GM18520 (cell line): ENCODE measurements at regions not wholly inside any gene's neighbourhood (a gene's known extent, or its start where the extent isn't known, plus 50 kb on each side); places are given as distances from the start of the nearest gene placed in this dataset.
A peak's percentile ranks its signal among the peaks of the same experiment; 100 is the strongest.
"Not testable (repeated sequence)": the region's sequence is repeated elsewhere in the genome, so short reads cannot be mapped to it uniquely, and the experiment has no call there.

Source experiments
- ATAC-seq: cut with Tn5 transposase; IDR thresholded peaks from one replicate; pipeline ENCODE4 v1.9.1; 2021; ENCODE audit not compliant: unreplicated experiment

DNA sequence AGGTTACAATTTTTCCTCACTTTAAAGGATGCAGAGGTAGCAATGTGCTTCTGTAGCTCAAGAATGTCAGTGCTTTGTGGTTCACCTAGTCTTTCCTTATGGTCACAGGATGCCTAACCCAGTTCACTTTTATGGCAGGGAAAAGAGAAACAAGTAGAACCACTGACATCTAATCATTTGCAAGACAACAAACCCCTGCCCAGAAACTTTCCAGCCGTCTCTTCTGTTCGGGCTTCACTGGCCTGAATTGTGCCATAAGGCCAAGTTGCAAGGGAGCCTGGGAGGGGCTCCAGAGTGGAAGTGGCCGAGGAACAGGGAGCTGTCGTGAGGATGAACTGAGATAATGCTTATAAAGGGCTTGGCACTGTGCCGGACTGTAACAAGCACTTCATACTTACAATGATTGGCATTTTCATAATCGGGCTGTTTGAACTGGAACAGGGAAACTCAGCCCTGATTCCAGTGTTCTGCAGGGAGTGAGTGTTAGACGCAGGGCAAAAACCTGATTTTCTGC is 212.6 kb downstream of the BCAS1 start:
- no peak for ATAC-seq

GRCh38 chr20:53856300-53857295 is 213.8 kb downstream of the BCAS1 start:
- no peak for ATAC-seq

DNA sequence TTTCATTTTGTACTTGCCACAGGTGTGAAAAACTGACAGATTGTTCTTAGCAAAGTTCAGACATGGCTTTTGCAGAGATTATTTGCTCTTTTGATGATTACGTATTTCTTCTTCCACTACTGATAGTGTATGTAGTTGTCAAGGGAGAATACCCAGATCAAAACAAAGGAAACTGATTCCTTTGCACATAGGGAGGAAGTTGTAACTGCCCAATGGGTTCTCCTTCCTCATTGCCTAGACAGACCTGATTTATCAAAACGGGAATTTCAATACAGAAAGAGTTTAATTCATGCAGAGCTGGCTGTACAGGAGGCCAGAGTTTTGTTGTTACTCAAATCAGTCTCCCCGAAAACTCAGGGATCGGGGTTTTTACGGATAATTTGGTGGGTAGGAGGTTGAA is 214.7 kb downstream of the BCAS1 start:
- no peak for ATAC-seq

DNA sequence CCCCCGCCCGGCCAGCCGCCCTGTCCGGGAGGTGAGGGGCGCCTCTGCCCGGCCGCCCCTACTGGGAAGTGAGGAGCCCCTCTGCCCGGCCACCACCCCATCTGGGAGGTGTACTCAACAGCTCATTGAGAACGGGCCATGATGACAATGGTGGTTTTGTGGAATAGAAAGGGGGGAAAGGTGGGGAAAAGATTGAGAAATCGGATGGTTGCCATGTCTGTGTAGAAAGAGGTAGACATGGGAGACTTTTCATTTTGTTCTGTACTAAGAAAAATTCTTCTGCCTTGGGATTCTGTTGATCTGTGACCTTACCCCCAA is 215.8 kb downstream of the BCAS1 start:
- not testable (repeated sequence) for ATAC-seq

GRCh38 chr20:53853111-53853713 is 217.2 kb downstream of the BCAS1 start:
- no peak for ATAC-seq

GRCh38 chr20:53852691-53853090 is 217.7 kb downstream of the BCAS1 start:
- no peak for ATAC-seq

DNA sequence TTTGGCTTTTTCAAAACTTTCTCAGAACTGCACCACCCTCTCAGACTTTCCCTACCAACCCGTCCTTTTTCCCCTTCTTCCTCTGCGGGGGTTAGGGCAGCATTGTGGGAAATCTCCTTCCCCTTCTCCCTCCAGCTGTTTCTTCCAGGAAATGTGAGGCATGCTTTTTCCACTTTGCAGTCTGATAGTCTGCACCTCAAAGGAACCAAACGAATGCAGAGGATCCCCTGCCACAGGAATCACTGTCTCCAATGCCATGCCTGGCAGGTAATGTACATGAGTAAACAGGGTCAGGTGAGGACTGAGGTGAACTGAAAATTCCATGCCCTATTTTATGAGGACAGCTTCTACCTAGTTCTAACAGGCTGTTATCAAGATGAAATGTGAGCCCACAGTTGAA is 218.4 kb downstream of the BCAS1 start:
- ATAC-seq: no peak

- ATAC-seq: no peak
Observed at GRCh38 chr20:53850319-53850718, 220.1 kb downstream of the BCAS1 start.

- no peak for ATAC-seq
Observed at GRCh38 chr20:53849471-53850059, 220.8 kb downstream of the BCAS1 start.

DNA sequence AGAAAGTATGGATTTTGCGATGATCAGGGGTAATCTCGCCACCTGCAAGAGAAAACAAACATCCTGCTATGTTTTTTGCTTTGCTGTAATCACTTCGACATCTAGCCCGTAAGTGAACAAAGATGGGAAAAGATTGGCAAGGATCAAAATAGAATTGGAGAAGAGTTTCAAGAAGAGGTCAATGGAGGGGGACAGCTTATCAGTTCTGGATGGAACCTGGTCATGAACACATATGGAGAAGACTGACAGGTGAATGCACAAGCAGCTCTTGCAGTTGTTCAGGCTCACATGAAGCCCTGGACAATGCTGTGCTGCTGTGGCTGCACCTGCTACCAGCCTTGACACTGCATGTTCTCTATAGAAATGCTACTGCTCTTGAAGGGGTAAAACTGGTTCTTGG is 222.1 kb downstream of the BCAS1 start:
- no peak for ATAC-seq

GRCh38 chr20:53847837-53848170 is 222.6 kb downstream of the BCAS1 start:
- no peak for ATAC-seq

DNA sequence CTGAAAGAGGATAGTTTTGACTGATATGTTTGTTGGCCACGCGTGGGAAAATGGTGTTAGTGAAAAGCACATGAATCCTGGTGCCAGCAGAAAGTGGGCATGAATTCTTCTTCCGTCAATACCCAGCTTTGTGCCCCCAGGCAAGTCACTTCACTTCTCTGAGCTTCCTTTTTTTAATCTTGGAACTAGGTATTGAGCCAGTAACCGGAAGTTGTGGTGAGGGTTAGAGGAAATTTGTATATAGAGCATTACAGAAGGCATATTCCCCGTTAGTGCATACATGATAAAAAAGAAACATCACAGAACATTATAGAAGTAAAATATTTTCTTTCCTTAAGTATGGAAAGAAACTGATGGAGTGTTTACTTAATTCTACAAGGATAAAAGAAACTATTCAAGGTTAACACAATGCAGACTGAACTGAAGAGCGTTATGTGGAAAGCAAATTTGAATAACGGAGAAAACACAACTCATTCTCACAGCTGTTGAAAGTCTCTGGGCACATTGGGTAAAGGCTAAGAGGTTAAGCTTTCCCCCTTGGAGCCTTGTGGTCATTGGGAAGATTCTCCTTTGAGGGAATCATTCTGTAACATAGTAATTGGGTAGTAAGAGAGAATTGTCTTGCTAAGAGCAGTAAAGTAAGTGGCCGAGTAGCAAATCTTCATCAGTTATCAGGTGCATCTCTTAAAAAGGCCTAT is 223.1 kb downstream of the BCAS1 start:
- no peak for ATAC-seq

- no peak for ATAC-seq
Observed at GRCh38 chr20:53846640-53847039, 223.8 kb downstream of the BCAS1 start.

DNA sequence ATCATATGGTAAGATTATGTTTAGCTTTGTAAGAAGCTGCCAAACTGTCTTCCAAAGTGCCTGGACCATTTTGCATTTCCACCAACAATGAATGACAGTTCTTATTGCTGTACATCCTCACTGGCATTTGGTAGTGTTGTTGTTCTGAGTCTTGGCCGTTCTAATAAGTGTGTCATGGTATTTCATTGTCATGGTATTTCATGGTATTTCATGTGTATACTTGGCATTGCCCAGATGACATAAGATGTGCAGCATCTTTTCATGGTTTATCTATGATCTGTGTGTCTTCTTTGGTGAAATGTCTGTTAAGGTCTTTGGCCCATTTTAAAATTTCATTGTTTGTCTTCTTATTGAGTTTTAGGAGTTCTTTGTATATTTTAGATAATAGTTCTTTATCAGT is 224.4 kb downstream of the BCAS1 start:
- ATAC-seq: no peak

DNA sequence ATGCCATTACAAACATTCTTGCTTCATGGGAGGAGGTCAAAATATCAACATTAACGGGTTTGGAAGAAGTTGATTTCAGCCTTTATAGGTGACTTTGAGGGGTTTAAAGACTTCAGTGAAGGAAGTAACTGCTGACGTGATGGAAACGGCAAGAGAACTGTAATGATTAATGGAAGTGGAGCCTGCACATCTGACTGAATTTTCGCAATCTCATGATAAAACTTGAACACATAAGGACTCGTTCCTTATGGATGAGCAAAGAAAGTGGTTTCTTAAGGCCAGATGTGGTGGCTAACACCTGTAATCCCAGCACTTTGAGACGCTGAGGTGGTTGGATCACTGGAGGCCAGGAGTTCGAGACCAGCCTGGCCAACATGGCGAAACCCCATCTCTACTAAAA is 226.1 kb downstream of the BCAS1 start:
- no peak for ATAC-seq

GRCh38 chr20:53843645-53844044 is 226.7 kb downstream of the BCAS1 start:
- ATAC-seq: no peak

- ATAC-seq: no peak
Observed at GRCh38 chr20:53842301-53843099, 227.9 kb downstream of the BCAS1 start.

DNA sequence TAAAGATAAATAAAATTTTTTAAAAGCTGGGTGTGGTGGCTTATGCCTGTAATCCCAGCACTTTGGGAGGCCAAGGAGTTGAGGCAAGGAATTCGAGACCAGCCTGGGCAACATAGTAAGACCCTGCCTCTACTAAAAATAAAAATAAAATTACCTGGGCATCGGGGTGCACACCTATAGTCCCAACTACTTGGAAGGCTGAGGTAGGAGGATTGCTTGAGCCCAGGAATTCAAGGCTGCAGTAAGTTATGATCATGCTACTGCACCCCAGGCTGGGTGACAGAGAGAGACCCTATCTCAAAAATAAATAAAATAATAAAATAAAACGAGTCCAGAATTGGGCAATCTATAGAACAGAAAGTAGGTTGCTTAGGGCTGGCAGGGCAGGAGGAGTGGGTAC is 228.7 kb downstream of the BCAS1 start:
- no peak for ATAC-seq

- ATAC-seq: no peak
Observed at GRCh38 chr20:53840532-53840931, 229.9 kb downstream of the BCAS1 start.

- peak; percentile 52 for ATAC-seq
Observed at GRCh38 chr20:53839423-53840176, 230.8 kb downstream of the BCAS1 start.
